Activated CD8-positive, alpha-beta T cell treated with anti-CD3 and anti-CD28 coated beads, Interleukin-2, amount 10 ng/mL, durations not matched to agents 7 days and 5 days (primary cell): ENCODE measurements at regions not wholly inside any gene's neighbourhood (a gene's known extent, or its start where the extent isn't known, plus 50 kb on each side); places are given as distances from the start of the nearest gene placed in this dataset.
"Not testable (repeated sequence)": the region's sequence is repeated elsewhere in the genome, so short reads cannot be mapped to it uniquely, and the experiment has no call there.

Experiments used
- ATAC-seq: fragments of 150-1000 bp; cut with Tn5 transposase; one replicate; pipeline ENCODE4 v1.10.0; 2021; ENCODE audit warnings: moderate library complexity
- CTCF ChIA-PET: fragments of 350-600 bp; sonication (Branson Sonifier 250); formaldehyde crosslinking; loops from one replicate; lab custom pipeline; 2021; ENCODE audit warnings: antibody characterized with exemption; lab: Charles Lee
- POLR2A ChIA-PET: fragments of 350-600 bp; sonication (Branson Sonifier 250); formaldehyde crosslinking; loops from one replicate; lab custom pipeline; 2021; ENCODE audit warnings: antibody characterized with exemption; lab: Charles Lee
- DNase-seq: peaks from one replicate; pipeline ENCODE4 v3.0.0-alpha.2; 2020
- H3K27ac Mint-ChIP-seq: one replicate; pipeline ENCODE4 v1.8.0; 2021; ENCODE audit warnings: mild to moderate bottlenecking, mixed read lengths
- H3K27me3 Mint-ChIP-seq: one replicate; pipeline ENCODE4 v1.8.0; 2021; ENCODE audit warnings: low read depth, mixed read lengths
- H3K36me3 Mint-ChIP-seq: one replicate; pipeline ENCODE4 v1.8.0; 2021; ENCODE audit warnings: low read depth, mixed read lengths
- H3K4me1 Mint-ChIP-seq: one replicate; pipeline ENCODE4 v1.8.0; 2021; ENCODE audit warnings: low read depth, mixed read lengths
- H3K4me3 Mint-ChIP-seq: one replicate; pipeline ENCODE4 v1.8.0; 2021; ENCODE audit warnings: mild to moderate bottlenecking, mixed read lengths
- H3K9me3 Mint-ChIP-seq: one replicate; pipeline ENCODE4 v1.8.0; 2022; ENCODE audit warnings: mixed read lengths; ENCODE audit not compliant: insufficient read depth

- Mint-ChIP-seq H3K27me3 (peaks cover 3% of the 10 kb centered on the region), H3K9me3 (no peaks in the 10 kb centered on the region), H3K4me1 (no peaks in the 10 kb centered on the region), H3K36me3 (no peaks in the 10 kb centered on the region), H3K27ac (no peak overlapping the region), H3K4me3 (no peak overlapping the region)
- ChIA-PET POLR2A (no interaction called here), CTCF (no interaction called here)
- ATAC-seq (no peak), DNase-seq (no peak)
These were observed 51.0 kb upstream of the SORCS2 start for GRCh38 chr4:7141151-7141834.

- Mint-ChIP-seq H3K36me3 (no peaks in the 10 kb centered on the region), H3K27ac (no peak overlapping the region), H3K9me3 (no peaks in the 10 kb centered on the region), H3K27me3 (peaks cover 3% of the 10 kb centered on the region), H3K4me1 (no peaks in the 10 kb centered on the region), H3K4me3 (no peak overlapping the region)
- DNase-seq: no peak
- no peak for ATAC-seq
- CTCF ChIA-PET: no interaction called here
- POLR2A ChIA-PET: no interaction called here
These were observed 51.7 kb upstream of the SORCS2 start for GRCh38 chr4:7140692-7141069.

GRCh38 chr4:7140062-7140691 lies 52.2 kb upstream of the SORCS2 start:
- ChIA-PET POLR2A (no interaction called here), CTCF (no interaction called here)
- Mint-ChIP-seq H3K27me3 (peaks cover 3% of the 10 kb centered on the region), H3K36me3 (no peaks in the 10 kb centered on the region), H3K27ac (no peak overlapping the region), H3K4me1 (no peaks in the 10 kb centered on the region), H3K9me3 (no peaks in the 10 kb centered on the region), H3K4me3 (no peak overlapping the region)
- ATAC-seq: no peak
- DNase-seq: no peak

- Mint-ChIP-seq H3K9me3 (no peaks in the 10 kb centered on the region), H3K4me1 (peaks cover 2% of the 10 kb centered on the region), H3K27me3 (peaks cover 3% of the 10 kb centered on the region), H3K4me3 (no peak overlapping the region), H3K36me3 (no peaks in the 10 kb centered on the region), H3K27ac (no peak overlapping the region)
- POLR2A ChIA-PET: interaction anchor here (0.5 kb wide), 1 partner anchor 959 kb away, joined by 4 read pairs; no protein-coding TSS in a partner anchor
- CTCF ChIA-PET: no interaction called here
- ATAC-seq (no peak), DNase-seq (no peak)
These were observed 53.0 kb upstream of the SORCS2 start for GRCh38 chr4:7139167-7139982.

- no peaks in the 10 kb centered on the region for H3K9me3 Mint-ChIP-seq
- DNase-seq (no peak), ATAC-seq (no peak)
- ChIA-PET CTCF (no interaction called here), POLR2A (interaction anchor here (0.5 kb wide), 1 partner anchor 958 kb away, joined by 4 read pairs; no protein-coding TSS in a partner anchor)
- no peaks in the 10 kb centered on the region for H3K36me3 Mint-ChIP-seq
- H3K4me3 Mint-ChIP-seq: no peak overlapping the region
- peaks cover 2% of the 10 kb centered on the region for H3K4me1 Mint-ChIP-seq
- peaks cover 3% of the 10 kb centered on the region for H3K27me3 Mint-ChIP-seq
- H3K27ac Mint-ChIP-seq: no peak overlapping the region
These were observed 53.8 kb upstream of the SORCS2 start for GRCh38 chr4:7138223-7139166.

GRCh38 chr4:7137326-7138200 lies 54.8 kb upstream of the SORCS2 start:
- ChIA-PET CTCF (no interaction called here), POLR2A (no interaction called here)
- ATAC-seq: no peak
- peaks cover 5% of the 10 kb centered on the region for H3K9me3 Mint-ChIP-seq
- H3K27me3 Mint-ChIP-seq: no peaks in the 10 kb centered on the region
- no peak overlapping the region for H3K27ac Mint-ChIP-seq
- DNase-seq: no peak
- H3K36me3 Mint-ChIP-seq: no peaks in the 10 kb centered on the region
- H3K4me1 Mint-ChIP-seq: peaks cover 2% of the 10 kb centered on the region
- H3K4me3 Mint-ChIP-seq: no peak overlapping the region

GRCh38 chr4:7136351-7136750 lies 56.0 kb upstream of the SORCS2 start:
- CTCF ChIA-PET: no interaction called here
- Mint-ChIP-seq H3K27me3 (no peaks in the 10 kb centered on the region), H3K4me3 (no peak overlapping the region), H3K36me3 (no peaks in the 10 kb centered on the region), H3K9me3 (peaks cover 5% of the 10 kb centered on the region), H3K4me1 (peaks cover 2% of the 10 kb centered on the region), H3K27ac (no peak overlapping the region)
- ATAC-seq: no peak
- DNase-seq: no peak
- POLR2A ChIA-PET: no interaction called here

GRCh38 chr4:7135389-7135746 lies 57.0 kb upstream of the SORCS2 start:
- Mint-ChIP-seq H3K36me3 (no peaks in the 10 kb centered on the region), H3K27ac (no peak overlapping the region), H3K4me3 (no peak overlapping the region), H3K4me1 (peaks cover 2% of the 10 kb centered on the region), H3K27me3 (no peaks in the 10 kb centered on the region), H3K9me3 (peaks cover 5% of the 10 kb centered on the region)
- ATAC-seq: no peak
- CTCF ChIA-PET: no interaction called here
- no peak for DNase-seq
- POLR2A ChIA-PET: no interaction called here

GRCh38 chr4:7134737-7135388 lies 57.5 kb upstream of the SORCS2 start:
- no peak overlapping the region for H3K27ac Mint-ChIP-seq

GRCh38 chr4:7133818-7134650 lies 58.3 kb upstream of the SORCS2 start:
- CTCF ChIA-PET: interaction anchor here (1.8 kb wide), 1 partner anchor 32 kb away, joined by 4 read pairs; no protein-coding TSS in a partner anchor
- H3K9me3 Mint-ChIP-seq, H3K36me3 Mint-ChIP-seq, ATAC-seq, H3K27me3 Mint-ChIP-seq, H3K27ac Mint-ChIP-seq, POLR2A ChIA-PET, H3K4me3 Mint-ChIP-seq, H3K4me1 Mint-ChIP-seq, DNase-seq: not testable (repeated sequence)

More at GRCh38 chr4:7134737-7135388, 57.5 kb upstream of the SORCS2 start:
- Mint-ChIP-seq H3K4me3 (no peak overlapping the region), H3K36me3 (no peaks in the 10 kb centered on the region), H3K27me3 (no peaks in the 10 kb centered on the region), H3K4me1 (peaks cover 2% of the 10 kb centered on the region), H3K9me3 (peaks cover 5% of the 10 kb centered on the region)
- CTCF ChIA-PET: no interaction called here
- DNase-seq: no peak
- ATAC-seq: no peak
- POLR2A ChIA-PET: no interaction called here
